ENCODE measurements at regions not wholly inside any gene's neighbourhood (a gene's known extent, or its start where the extent isn't known, plus 50 kb on each side); places are given as distances from the start of the nearest gene placed in this dataset.

GRCh38 chr9:129397335-129397734, 219.3 kb upstream of the IER5L start:
- H3K36me3 Mint-ChIP-seq, result no peaks in the 10 kb centered on the region
- no peak overlapping the region for H3K4me3 Mint-ChIP-seq
- no peaks in the 10 kb centered on the region for H3K27me3 Mint-ChIP-seq
- H3K4me1 Mint-ChIP-seq, result peaks cover 2% of the 10 kb centered on the region
- ATAC-seq (ENCODE audit: low read depth), result no peak
- no peak for DNase-seq (ENCODE audit: low spot score in 2 of 2)
- H3K9me3 Mint-ChIP-seq, result no peaks in the 10 kb centered on the region
- no peak overlapping the region for H3K27ac Mint-ChIP-seq

GRCh38 chr9:129396365-129396708, 218.3 kb upstream of the IER5L start:
- Mint-ChIP-seq H3K27ac (no peak overlapping the region), H3K27me3 (no peaks in the 10 kb centered on the region), H3K36me3 (no peaks in the 10 kb centered on the region), H3K4me3 (no peak overlapping the region), H3K9me3 (no peaks in the 10 kb centered on the region), H3K4me1 (peaks cover 2% of the 10 kb centered on the region)
- no peak for DNase-seq (ENCODE audit: low spot score in 2 of 2)
- no peak for ATAC-seq (ENCODE audit: low read depth)

- Mint-ChIP-seq H3K27me3 (no peaks in the 10 kb centered on the region), H3K9me3 (no peaks in the 10 kb centered on the region), H3K36me3 (no peaks in the 10 kb centered on the region), H3K4me3 (no peak overlapping the region), H3K4me1 (peaks cover 2% of the 10 kb centered on the region), H3K27ac (no peak overlapping the region)
- DNase-seq (ENCODE audit: low spot score in 2 of 2) (no peak), ATAC-seq (ENCODE audit: low read depth) (no peak)
Measured at GRCh38 chr9:129395633-129396364, 217.7 kb upstream of the IER5L start.

GRCh38 chr9:129394886-129395279, 216.8 kb upstream of the IER5L start:
- DNase-seq (ENCODE audit: low spot score in 2 of 2) (no peak), ATAC-seq (ENCODE audit: low read depth) (no peak)
- no peak overlapping the region for H3K4me3 Mint-ChIP-seq
- H3K36me3 Mint-ChIP-seq, result no peaks in the 10 kb centered on the region
- no peaks in the 10 kb centered on the region for H3K9me3 Mint-ChIP-seq
- no peaks in the 10 kb centered on the region for H3K27me3 Mint-ChIP-seq
- H3K4me1 Mint-ChIP-seq, result peaks cover 2% of the 10 kb centered on the region
- no peak overlapping the region for H3K27ac Mint-ChIP-seq

- Mint-ChIP-seq H3K9me3 (no peaks in the 10 kb centered on the region), H3K4me1 (no peaks in the 10 kb centered on the region), H3K36me3 (no peaks in the 10 kb centered on the region), H3K27me3 (no peaks in the 10 kb centered on the region), H3K4me3 (no peak overlapping the region), H3K27ac (no peak overlapping the region)
- no peak for DNase-seq (ENCODE audit: low spot score in 2 of 2)
- ATAC-seq (ENCODE audit: low read depth), result no peak
Measured at GRCh38 chr9:129394061-129394885, 216.2 kb upstream of the IER5L start.

GRCh38 chr9:129393064-129393463, 215.0 kb upstream of the IER5L start:
- ATAC-seq (ENCODE audit: low read depth) (no peak), DNase-seq (ENCODE audit: low spot score in 2 of 2) (no peak)
- H3K27ac Mint-ChIP-seq, result no peak overlapping the region
- H3K4me3 Mint-ChIP-seq, result no peak overlapping the region
- H3K9me3 Mint-ChIP-seq, result no peaks in the 10 kb centered on the region
- no peaks in the 10 kb centered on the region for H3K27me3 Mint-ChIP-seq
- no peaks in the 10 kb centered on the region for H3K36me3 Mint-ChIP-seq
- no peaks in the 10 kb centered on the region for H3K4me1 Mint-ChIP-seq

GRCh38 chr9:129392093-129392541, 214.1 kb upstream of the IER5L start:
- ATAC-seq (ENCODE audit: low read depth), result no peak
- no peak overlapping the region for H3K27ac Mint-ChIP-seq
- H3K27me3 Mint-ChIP-seq, result no peaks in the 10 kb centered on the region
- no peaks in the 10 kb centered on the region for H3K36me3 Mint-ChIP-seq
- H3K4me3 Mint-ChIP-seq, result no peak overlapping the region
- H3K4me1 Mint-ChIP-seq, result no peaks in the 10 kb centered on the region
- no peaks in the 10 kb centered on the region for H3K9me3 Mint-ChIP-seq
- no peak for DNase-seq (ENCODE audit: low spot score in 2 of 2)

- Mint-ChIP-seq H3K36me3 (no peaks in the 10 kb centered on the region), H3K27me3 (no peaks in the 10 kb centered on the region), H3K4me1 (no peaks in the 10 kb centered on the region), H3K4me3 (no peak overlapping the region), H3K9me3 (no peaks in the 10 kb centered on the region), H3K27ac (no peak overlapping the region)
- no peak for ATAC-seq (ENCODE audit: low read depth)
- no peak for DNase-seq (ENCODE audit: low spot score in 2 of 2)
Measured at GRCh38 chr9:129391221-129391661, 213.2 kb upstream of the IER5L start.

GRCh38 chr9:129390541-129390940, 212.5 kb upstream of the IER5L start:
- Mint-ChIP-seq H3K36me3 (no peaks in the 10 kb centered on the region), H3K27me3 (no peaks in the 10 kb centered on the region), H3K27ac (no peak overlapping the region), H3K4me1 (no peaks in the 10 kb centered on the region), H3K9me3 (no peaks in the 10 kb centered on the region), H3K4me3 (no peak overlapping the region)
- no peak for DNase-seq (ENCODE audit: low spot score in 2 of 2)
- ATAC-seq (ENCODE audit: low read depth), result no peak

- ATAC-seq (ENCODE audit: low read depth), result no peak
- Mint-ChIP-seq H3K36me3 (no peaks in the 10 kb centered on the region), H3K9me3 (no peaks in the 10 kb centered on the region), H3K27ac (no peak overlapping the region), H3K27me3 (no peaks in the 10 kb centered on the region), H3K4me3 (no peak overlapping the region), H3K4me1 (peaks cover 6% of the 10 kb centered on the region)
- no peak for DNase-seq (ENCODE audit: low spot score in 2 of 2)
Measured at GRCh38 chr9:129387822-129388221, 209.8 kb upstream of the IER5L start.

GRCh38 chr9:129386812-129387177, 208.7 kb upstream of the IER5L start:
- Mint-ChIP-seq H3K4me3 (no peak overlapping the region), H3K27me3 (no peaks in the 10 kb centered on the region), H3K4me1 (peaks cover 6% of the 10 kb centered on the region), H3K9me3 (no peaks in the 10 kb centered on the region), H3K36me3 (no peaks in the 10 kb centered on the region), H3K27ac (no peak overlapping the region)
- DNase-seq (ENCODE audit: low spot score in 2 of 2), result no peak
- no peak for ATAC-seq (ENCODE audit: low read depth)

- Mint-ChIP-seq H3K27me3 (no peaks in the 10 kb centered on the region), H3K27ac (peak overlapping the region; percentile 40), H3K9me3 (no peaks in the 10 kb centered on the region), H3K4me1 (peaks cover 6% of the 10 kb centered on the region), H3K4me3 (peak overlapping the region; percentile 34), H3K36me3 (no peaks in the 10 kb centered on the region)
- DNase-seq (ENCODE audit: low spot score in 2 of 2) (no peak), ATAC-seq (ENCODE audit: low read depth) (peak; percentile 29)
Measured at GRCh38 chr9:129385211-129385934, 207.3 kb upstream of the IER5L start.

GRCh38 chr9:129384491-129385210, 206.6 kb upstream of the IER5L start:
- Mint-ChIP-seq H3K9me3 (no peaks in the 10 kb centered on the region), H3K36me3 (no peaks in the 10 kb centered on the region), H3K4me1 (peaks cover 6% of the 10 kb centered on the region), H3K27me3 (no peaks in the 10 kb centered on the region), H3K4me3 (peak overlapping the region; percentile 81), H3K27ac (peak overlapping the region; percentile 82)
- DNase-seq (ENCODE audit: low spot score in 2 of 2) (no peak), ATAC-seq (ENCODE audit: low read depth) (no peak)

Measured in memory B cell (primary cell).